Neural cell (in vitro differentiated cells): ENCODE measurements at regions not wholly inside any gene's neighbourhood (a gene's known extent, or its start where the extent isn't known, plus 50 kb on each side); places are given as distances from the start of the nearest gene placed in this dataset.

ENCODE experiments used
- CTCF ChIP-seq: fragments of 450-650 bp; IDR thresholded peaks from 2 replicates; pipeline ENCODE4 v1.5.1; 2014; ENCODE audit warnings: antibody characterized with exemption, mild to moderate bottlenecking, moderate library complexity; ENCODE audit not compliant: poor library complexity, severe bottlenecking
- EP300 ChIP-seq: fragments of 450-650 bp; conservative IDR thresholded peaks from 2 replicates; pipeline ENCODE4 v1.6.1; 2014; ENCODE audit warnings: antibody characterized with exemption, mild to moderate bottlenecking, moderate library complexity; ENCODE audit not compliant: poor library complexity, severe bottlenecking
- EZH2 ChIP-seq: fragments of 200-600, 300-800 bp; shearing (Covaris generic), sonication (generic); IDR thresholded peaks from 2 replicates; pipeline ENCODE4 v1.6.1; 2014; ENCODE audit warnings: antibody characterized with exemption, low read length, borderline replicate concordance, mild to moderate bottlenecking; ENCODE audit not compliant: insufficient read depth, poor library complexity, severe bottlenecking
- MXI1 ChIP-seq: fragments of 450-650 bp; conservative IDR thresholded peaks from 2 replicates; pipeline ENCODE4 v1.6.1; 2014; ENCODE audit warnings: antibody characterized with exemption, mild to moderate bottlenecking; ENCODE audit not compliant: poor library complexity, severe bottlenecking
- POLR2AphosphoS5 ChIP-seq: IDR thresholded peaks from 2 replicates; pipeline ENCODE4 v1.6.1; 2012
- RAD21 ChIP-seq: fragments of 450-650 bp; conservative IDR thresholded peaks from 2 replicates; pipeline ENCODE4 v1.6.1; 2014; ENCODE audit warnings: antibody characterized with exemption, mild to moderate bottlenecking, moderate library complexity
- REST ChIP-seq: IDR thresholded peaks from 2 replicates; pipeline ENCODE4 v1.6.1; 2012; ENCODE audit warnings: borderline replicate concordance
- SMC3 ChIP-seq: fragments of 450-650 bp; conservative IDR thresholded peaks from 2 replicates; pipeline ENCODE4 v1.6.1; 2014; ENCODE audit warnings: antibody characterized with exemption, mild to moderate bottlenecking, moderate library complexity; ENCODE audit not compliant: poor library complexity
- TAF1 ChIP-seq: IDR thresholded peaks from 2 replicates; pipeline ENCODE4 v1.6.1; 2012; ENCODE audit warnings: low read depth

DNA sequence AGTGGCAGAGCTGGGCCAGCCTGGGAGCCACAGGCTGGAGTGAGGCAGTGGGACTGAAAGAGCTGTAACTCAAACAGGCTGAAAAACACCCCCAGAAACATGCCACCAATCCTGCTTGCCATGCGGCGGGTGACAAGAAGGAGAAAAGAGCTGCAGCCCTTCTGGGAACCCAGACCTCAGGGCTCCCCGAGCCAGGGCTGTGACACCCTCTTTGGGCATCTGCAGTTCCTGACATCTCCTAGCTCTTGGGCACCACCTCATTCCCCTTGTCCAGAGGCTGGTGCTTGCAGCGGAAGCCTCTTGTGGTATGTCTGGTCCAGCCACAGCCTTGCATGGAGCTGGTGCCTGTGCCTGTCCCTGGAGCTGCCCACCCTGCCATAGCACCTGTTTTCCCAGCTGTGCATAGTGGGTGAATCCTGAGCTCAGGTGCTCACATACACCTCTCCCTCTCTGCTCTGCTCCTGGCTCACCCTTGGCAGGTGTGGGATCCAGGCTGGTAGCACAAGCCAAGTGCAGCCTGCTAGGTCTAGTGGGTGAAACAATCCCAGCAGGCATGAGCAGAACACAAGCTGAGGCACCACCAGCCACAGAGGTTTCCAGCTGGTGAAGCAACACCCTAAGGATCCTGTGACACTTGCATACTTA lies 149.0 kb downstream of the CXXC4 start:
- TF ChIP-seq CTCF = no peak
- TF ChIP-seq EZH2 = no peak
- TF ChIP-seq POLR2AphosphoS5 = no peak
- TF ChIP-seq MXI1 = no peak
- no peak for TF ChIP-seq TAF1
- no peak for TF ChIP-seq REST
- no peak for TF ChIP-seq SMC3
- no peak for TF ChIP-seq RAD21
- TF ChIP-seq EP300 = no peak
